H1 (cell line): ENCODE measurements at regions not wholly inside any gene's neighbourhood (a gene's known extent, or its start where the extent isn't known, plus 50 kb on each side); places are given as distances from the start of the nearest gene placed in this dataset.

Source experiments
- CTCF ChIA-PET: fragments of 300-600 bp; sonication (Branson Sonifier 250); formaldehyde crosslinking; loops from one replicate; lab custom pipeline; 2021; ENCODE audit not compliant: partially characterized antibody; lab: Charles Lee
- POLR2A ChIA-PET: fragments of 300-600 bp; sonication (Branson Sonifier 250); formaldehyde crosslinking; loops from one replicate; lab custom pipeline; 2021; ENCODE audit warnings: inconsistent platforms; ENCODE audit not compliant: partially characterized antibody; lab: Charles Lee
- DNase-seq, 2 experiments: peaks; one replicate each; pipeline versions ENCODE4 v3.0.0 to v3.0.0-alpha.2; 2010 to 2022; ENCODE audit warnings: low spot score in 2 of 2, low read depth in 1 of 2, mixed read lengths in 1 of 2
- FAIRE-seq: peaks from 2 replicates; lab custom pipeline; 2011; peaks lifted over from hg19 to GRCh38; lab: Jason Lieb, UNC
- H2AFZ ChIP-seq: 2 replicates; pipeline ENCODE4 v1.8.1; 2012; ENCODE audit warnings: low read length, inconsistent platforms
- H2AK5ac ChIP-seq: 2 replicates; pipeline ENCODE4 v1.6.1; 2013; ENCODE audit warnings: low read depth, low read length
- H2BK120ac ChIP-seq: replicated peaks from 2 replicates; pipeline ENCODE3; 2013; ENCODE audit warnings: low read depth, low read length, inconsistent platforms
- H2BK12ac ChIP-seq: 2 replicates; pipeline ENCODE4 v1.6.1; 2013; ENCODE audit warnings: low read depth, low read length
- H2BK15ac ChIP-seq: 2 replicates; pipeline ENCODE4 v1.6.1; 2013; ENCODE audit warnings: low read length
- H2BK20ac ChIP-seq: 2 replicates; pipeline ENCODE4 v1.6.1; 2013; ENCODE audit warnings: low read length
- H2BK5ac ChIP-seq: 2 replicates; pipeline ENCODE4 v1.6.1; 2013; ENCODE audit warnings: low read depth, low read length
- H3K14ac ChIP-seq: 2 replicates; pipeline ENCODE4 v1.6.1; 2013; ENCODE audit warnings: inconsistent platforms; ENCODE audit not compliant: insufficient read length
- H3K18ac ChIP-seq: 2 replicates; pipeline ENCODE4 v1.6.1; 2013; ENCODE audit warnings: low read length; ENCODE audit errors: extremely low read depth
- H3K23ac ChIP-seq: 2 replicates; pipeline ENCODE4 v1.6.1; 2013; ENCODE audit warnings: inconsistent platforms; ENCODE audit not compliant: insufficient read length
- H3K23me2 ChIP-seq: 2 replicates; pipeline ENCODE4 v1.6.1; 2013; ENCODE audit warnings: low read depth, low read length
- H3K27ac ChIP-seq: 2 replicates; pipeline ENCODE4 v1.6.1; 2011; ENCODE audit warnings: low read depth, low read length, inconsistent platforms
- H3K27me3 ChIP-seq, 4 experiments: replicated peaks in 1 of 4; 1 replicate in 1 of 4; 2 replicates in 3 of 4; pipeline versions ENCODE4 v1.6.1 to v1.8.1; 2011 to 2013; ENCODE audit warnings: low read length in 3 of 4, mild to moderate bottlenecking in 3 of 4, inconsistent platforms in 2 of 4, mixed read lengths in 2 of 4, moderate library complexity in 1 of 4; ENCODE audit not compliant: control insufficient read depth in 3 of 4, insufficient read depth in 3 of 4; ENCODE audit errors: extremely low read depth in 1 of 4
- H3K36me3 ChIP-seq, 4 experiments: 2 replicates each; pipeline versions ENCODE4 v1.6.1 to v1.8.1; 2011 to 2013; ENCODE audit warnings: mild to moderate bottlenecking in 4 of 4, low read length in 3 of 4, moderate library complexity in 2 of 4, control low read depth in 1 of 4, inconsistent platforms in 1 of 4; ENCODE audit not compliant: insufficient read depth in 4 of 4, control insufficient read depth in 2 of 4
- H3K4ac ChIP-seq: replicated peaks from 2 replicates; pipeline ENCODE3; 2013; ENCODE audit warnings: low read length, low read depth, mixed read lengths, inconsistent platforms; ENCODE audit not compliant: insufficient read length
- H3K4me1 ChIP-seq, 4 experiments: replicated peaks in 1 of 4; 1 replicate in 1 of 4; 2 replicates in 3 of 4; pipeline versions ENCODE4 v1.6.1 to v1.8.1; 2011 to 2013; ENCODE audit warnings: low read length in 3 of 4, inconsistent platforms in 2 of 4, mixed read lengths in 1 of 4; ENCODE audit not compliant: insufficient read depth in 4 of 4, control insufficient read depth in 3 of 4
- H3K4me2 ChIP-seq, 2 experiments: 2 replicates each; pipeline versions ENCODE4 v1.6.1 to v1.8.1; 2011 to 2013; ENCODE audit warnings: low read depth in 2 of 2, low read length in 2 of 2, control low read depth in 1 of 2, inconsistent platforms in 1 of 2, mild to moderate bottlenecking in 1 of 2; ENCODE audit not compliant: insufficient read depth in 1 of 2
- H3K4me3 ChIP-seq, 4 experiments: fragments of 200-600, 300-600 bp in 1 of 4; sonication (generic), shearing (Covaris generic), sonication (Bioruptor Twin) in 1 of 4; 2 replicates each; pipeline versions ENCODE4 v1.5.1 to v1.8.1; 2011 to 2016; ENCODE audit warnings: low read length in 4 of 4, low read depth in 3 of 4, control low read depth in 2 of 4, inconsistent platforms in 2 of 4, mild to moderate bottlenecking in 2 of 4, mixed read lengths in 1 of 4, moderate library complexity in 1 of 4; ENCODE audit not compliant: insufficient read depth in 2 of 4; ENCODE audit errors: extremely low read depth in 1 of 4
- H3K56ac ChIP-seq: replicated peaks from 2 replicates; pipeline ENCODE3; 2013; ENCODE audit warnings: low read depth, mild to moderate bottlenecking, mixed read lengths, low read length, inconsistent platforms; ENCODE audit not compliant: insufficient read length
- H3K79me1 ChIP-seq: 2 replicates; pipeline ENCODE4 v1.6.1; 2013; ENCODE audit warnings: low read depth, low read length, control low read depth
- H3K79me2 ChIP-seq, 2 experiments: 2 replicates each; pipeline versions ENCODE4 v1.6.1 to v1.8.1; 2012 to 2013; ENCODE audit warnings: low read length in 2 of 2, mild to moderate bottlenecking in 2 of 2, inconsistent platforms in 1 of 2; ENCODE audit not compliant: insufficient read depth in 2 of 2, control insufficient read depth in 1 of 2
- H3K9ac ChIP-seq, 4 experiments: replicated peaks in 1 of 4; 1 replicate in 1 of 4; 2 replicates in 3 of 4; pipeline versions ENCODE4 v1.6.1 to v1.8.1; 2011 to 2013; ENCODE audit warnings: low read depth in 3 of 4, low read length in 3 of 4, control low read depth in 2 of 4, mild to moderate bottlenecking in 2 of 4, moderate library complexity in 2 of 4, inconsistent platforms in 1 of 4; ENCODE audit errors: extremely low read depth in 1 of 4
- H3K9me3 ChIP-seq, 2 experiments: 2 replicates each; pipeline versions ENCODE4 v1.6.1 to v1.8.1; 2012 to 2013; ENCODE audit warnings: mild to moderate bottlenecking in 2 of 2, moderate library complexity in 2 of 2, control low read depth in 1 of 2, inconsistent platforms in 1 of 2, low read depth in 1 of 2, low read length in 1 of 2, mixed read lengths in 1 of 2; ENCODE audit not compliant: insufficient read depth in 2 of 2
- H4K20me1 ChIP-seq, 2 experiments: replicated peaks in 1 of 2; 2 replicates each; pipeline versions ENCODE3 to v1.8.1; 2011 to 2013; ENCODE audit warnings: inconsistent platforms in 2 of 2, low read length in 2 of 2, mild to moderate bottlenecking in 1 of 2; ENCODE audit not compliant: insufficient read depth in 2 of 2, control insufficient read depth in 1 of 2
- H4K5ac ChIP-seq: 2 replicates; pipeline ENCODE4 v1.6.1; 2013; ENCODE audit warnings: low read length, low read depth, mixed read lengths, inconsistent platforms; ENCODE audit not compliant: insufficient read length
- H4K8ac ChIP-seq: 2 replicates; pipeline ENCODE4 v1.8.0; 2013; ENCODE audit warnings: mild to moderate bottlenecking, moderate library complexity, low read length, inconsistent platforms; ENCODE audit not compliant: insufficient read depth; ENCODE audit errors: extremely low read depth
- H4K91ac ChIP-seq: replicated peaks from 2 replicates; pipeline ENCODE3; 2013; ENCODE audit warnings: low read length, mixed read lengths, inconsistent platforms; ENCODE audit not compliant: insufficient read length
- BACH1 ChIP-seq: IDR thresholded peaks from 2 replicates; pipeline ENCODE4 v1.6.1; 2012; ENCODE audit warnings: low read length, improper control_type of control experiment
- BCL11A ChIP-seq, 2 experiments: IDR thresholded peaks; one replicate each; pipeline ENCODE4 v1.6.1; 2011; ENCODE audit warnings: low read depth in 2 of 2, low read length in 2 of 2, mild to moderate bottlenecking in 2 of 2
- CTCF ChIP-seq, 3 experiments: IDR thresholded peaks; 1 replicate in 2 of 3; 2 replicates in 1 of 3; pipeline versions ENCODE4 v1.5.1 to v1.6.1; 2011; ENCODE audit warnings: low read length in 3 of 3, mild to moderate bottlenecking in 3 of 3, inconsistent platforms in 2 of 3, low read depth in 1 of 3, moderate library complexity in 1 of 3; ENCODE audit not compliant: insufficient read depth in 1 of 3; ENCODE audit errors: control extremely low read depth in 1 of 3
- E2F6 ChIP-seq: IDR thresholded peaks from 2 replicates; pipeline ENCODE4 v1.6.1; 2012; ENCODE audit warnings: inconsistent platforms
- JUN ChIP-seq: IDR thresholded peaks from 2 replicates; pipeline ENCODE4 v1.6.1; 2011; ENCODE audit warnings: low read depth, mild to moderate bottlenecking, improper control_type of control experiment, low read length
- NRF1 ChIP-seq: IDR thresholded peaks from 2 replicates; pipeline ENCODE4 v1.6.1; 2011; ENCODE audit warnings: mild to moderate bottlenecking, low read depth, low read length, improper control_type of control experiment
- POLR2A ChIP-seq, 2 experiments: IDR thresholded peaks; 1 replicate in 1 of 2; 2 replicates in 1 of 2; pipeline ENCODE4 v1.6.1; 2011; ENCODE audit warnings: low read depth in 2 of 2, low read length in 2 of 2, mild to moderate bottlenecking in 2 of 2; ENCODE audit errors: control extremely low read depth in 1 of 2
- SIRT6 ChIP-seq: IDR thresholded peaks from one replicate; pipeline ENCODE4 v1.7.1; 2012; ENCODE audit warnings: low read length, inconsistent platforms
- SP2 ChIP-seq: IDR thresholded peaks from 2 replicates; pipeline ENCODE4 v1.6.1; 2012; ENCODE audit warnings: mild to moderate bottlenecking, low read length, inconsistent platforms
- SP4 ChIP-seq: IDR thresholded peaks from 2 replicates; pipeline ENCODE4 v1.6.1; 2012; ENCODE audit warnings: low read length, inconsistent platforms
- YY1 ChIP-seq: IDR thresholded peaks from 2 replicates; pipeline ENCODE4 v1.6.1; 2011; ENCODE audit warnings: low read depth, mild to moderate bottlenecking, low read length
- WGBS, 2 experiments: shearing (Covaris generic) in 1 of 2; methylation state at CpG; one replicate each; pipeline versions ENCODE4 v1.1.6 to v1.1.7; 2013 to 2015; ENCODE audit warnings: low lambda C conversion rate in 2 of 2, mixed read lengths in 2 of 2, inconsistent platforms in 1 of 2, low coverage in 1 of 2, missing lambda C conversion rate in 1 of 2; ENCODE audit not compliant: insufficient replicate concordance in 2 of 2, insufficient coverage in 1 of 2, insufficient read length in 1 of 2; ENCODE audit errors: extremely low coverage in 1 of 2, missing lambda C conversion rate in 1 of 2; 5-methylcytosine and 5-hydroxymethylcytosine counted together

GRCh38 chr6:44676246-44676790 lies 288.8 kb downstream of the CDC5L start:
- no peak overlapping the region for H3K27ac ChIP-seq
- no peak overlapping the region for H2AFZ ChIP-seq
- H3K79me1 ChIP-seq = no peaks in the 10 kb centered on the region
- H4K5ac ChIP-seq = no peak overlapping the region
- H3K36me3 ChIP-seq = no peaks in the 10 kb centered on the region
- no peak overlapping the region for H3K4ac ChIP-seq
- H2AK5ac ChIP-seq = peak overlapping the region; percentile 3; the same call in 1 of the 2 replicates
- no peak overlapping the region for H3K9ac ChIP-seq
- H2BK5ac ChIP-seq = no peak overlapping the region
- DNase-seq (no peak), FAIRE-seq (no peak)
- no peaks in the 10 kb centered on the region for H3K23me2 ChIP-seq
- 91% methylated on average over 8 of the region's 8 CpGs; no CpG with 5 or more reads in 1 of the 2 experiments for WGBS, 2 experiments
- H2BK20ac ChIP-seq = no peak overlapping the region; the same call in 1 of the 2 replicates
- no peak overlapping the region for H3K56ac ChIP-seq
- POLR2A ChIA-PET = interaction anchor here (1.2 to 1.4 kb wide), 2 partner anchors 14 to 20 kb away, joined by 3 read pairs; no protein-coding TSS in a partner anchor
- H3K79me2 ChIP-seq = no peaks in the 10 kb centered on the region
- H2BK12ac ChIP-seq = no peak overlapping the region
- no peak overlapping the region for H2BK120ac ChIP-seq
- H3K14ac ChIP-seq = no peak overlapping the region
- no peak overlapping the region for H3K23ac ChIP-seq
- H4K20me1 ChIP-seq = no peaks in the 10 kb centered on the region
- no peak overlapping the region; the same call in 1 of the 2 replicates for H2BK15ac ChIP-seq
- H3K27me3 ChIP-seq = no peaks in the 10 kb centered on the region
- no peak overlapping the region for H4K91ac ChIP-seq
- no peak overlapping the region for H3K4me3 ChIP-seq
- no peak overlapping the region for H4K8ac ChIP-seq
- no peak overlapping the region for H3K4me2 ChIP-seq
- no peak overlapping the region for H3K18ac ChIP-seq
- H3K4me1 ChIP-seq = peaks cover 0 to 9% (median 6%) of the 10 kb centered on the region in 4 experiments; a peak in 3 of 7 replicates
- no peaks in the 10 kb centered on the region for H3K9me3 ChIP-seq
- CTCF ChIA-PET = interaction anchor here (0.8 to 5.1 kb wide), 5 partner anchors 9 to 763 kb away, joined by 3 to 26 read pairs (median 5); no protein-coding TSS in a partner anchor
- TF ChIP-seq CTCF (IDR thresholded peaks at IDR 0.05; ENCODE audit: control extremely low read depth in 1 of 3, insufficient read depth in 1 of 3, low read depth in 1 of 3, low read length in 3 of 3) (no peak), BACH1 (no peak), BCL11A (IDR thresholded peaks at IDR 0.05; ENCODE audit: low read depth in 2 of 2, low read length in 2 of 2) (no peak), YY1 (no peak), POLR2A (IDR thresholded peaks at IDR 0.05; ENCODE audit: control extremely low read depth in 1 of 2, low read depth in 2 of 2, low read length in 2 of 2) (no peak), SP2 (no peak), JUN (no peak), SP4 (no peak), SIRT6 (no peak), NRF1 (no peak), E2F6 (no peak)
